ENCODE measurements at regions not wholly inside any gene's neighbourhood (a gene's known extent, or its start where the extent isn't known, plus 50 kb on each side); places are given as distances from the start of the nearest gene placed in this dataset.
"Not testable (repeated sequence)": the region's sequence is repeated elsewhere in the genome, so short reads cannot be mapped to it uniquely, and the experiment has no call there.

DNA sequence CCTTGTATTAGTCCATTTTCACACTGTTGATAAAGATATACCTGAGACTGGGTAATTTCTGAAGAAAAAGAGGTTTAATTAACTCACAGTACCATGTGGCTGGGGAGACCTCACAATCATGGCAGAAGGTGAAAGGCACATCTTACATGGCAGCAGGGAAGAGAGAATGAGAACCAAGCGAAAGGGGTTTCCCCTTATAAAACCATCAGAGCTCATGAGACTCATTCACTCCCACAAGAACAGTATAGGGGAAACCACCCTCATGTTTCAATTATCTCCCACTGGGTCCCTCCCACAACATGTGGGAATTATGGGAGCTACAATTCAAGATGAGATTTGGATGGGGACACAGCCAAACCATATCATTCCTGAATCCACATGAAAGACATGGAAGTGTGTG, 169.4 kb upstream of the SFSWAP start:
- DNase-seq (ENCODE audit: low spot score); intact Hi-C loops (cut with DNase I): not testable (repeated sequence)

DNA sequence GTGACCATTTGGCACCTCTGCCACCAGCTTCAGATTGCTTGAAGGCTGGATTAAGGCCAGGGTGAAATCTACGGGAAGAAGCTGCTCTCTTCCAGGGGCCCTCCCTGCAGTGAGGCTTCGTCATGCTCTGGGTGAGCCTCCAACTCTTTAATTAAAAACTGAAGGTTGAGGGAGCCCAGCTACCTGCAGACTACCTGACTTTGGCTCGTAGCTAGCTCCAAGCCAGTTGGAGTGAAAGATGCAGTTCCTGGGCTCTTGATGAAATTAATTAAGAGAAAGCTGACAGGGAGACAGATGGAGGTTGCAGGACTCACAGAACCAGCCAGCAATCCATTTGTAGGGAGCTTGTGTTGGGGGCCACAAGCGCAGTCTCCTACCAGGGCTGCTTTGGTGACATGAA, 168.5 kb upstream of the SFSWAP start:
- intact Hi-C loops (cut with DNase I) = no loop called here
- DNase-seq (ENCODE audit: low spot score) = no peak

GRCh38 chr12:131543040-131543439, 167.8 kb upstream of the SFSWAP start:
- DNase-seq (ENCODE audit: low spot score) = no peak
- intact Hi-C loops (cut with DNase I) = no loop called here

DNA sequence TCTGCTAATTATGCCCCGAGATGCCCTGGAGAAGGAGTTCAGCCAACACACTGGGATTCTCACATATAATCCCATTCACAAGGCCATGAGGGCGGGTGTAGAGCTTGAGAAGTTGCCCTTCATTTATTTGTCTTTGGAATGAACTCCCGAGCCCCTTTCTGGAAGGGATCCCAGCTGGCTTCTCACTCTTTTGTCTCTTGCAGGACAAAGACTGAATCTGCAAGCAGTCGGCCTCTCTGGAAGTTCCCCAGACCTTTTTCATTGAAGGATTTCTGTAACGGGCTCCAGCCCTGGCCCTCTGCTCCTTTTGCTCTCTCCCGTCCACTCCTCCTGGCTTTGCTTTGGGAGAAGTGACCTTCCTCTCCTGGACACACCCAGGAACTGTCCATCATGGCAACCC, 163.3 kb upstream of the SFSWAP start:
- no peak for DNase-seq (ENCODE audit: low spot score)
- intact Hi-C loops (cut with DNase I) = no loop called here

GRCh38 chr12:131550121-131550520, 160.8 kb upstream of the SFSWAP start:
- DNase-seq (ENCODE audit: low spot score) = no peak
- intact Hi-C loops (cut with DNase I) = no loop called here

- no peak for DNase-seq (ENCODE audit: low spot score)
- intact Hi-C loops (cut with DNase I) = no loop called here
Observed at GRCh38 chr12:131551675-131552491, 159.0 kb upstream of the SFSWAP start.

GRCh38 chr12:131552492-131552863, 158.4 kb upstream of the SFSWAP start:
- no peak for DNase-seq (ENCODE audit: low spot score)
- intact Hi-C loops (cut with DNase I) = no loop called here

DNA sequence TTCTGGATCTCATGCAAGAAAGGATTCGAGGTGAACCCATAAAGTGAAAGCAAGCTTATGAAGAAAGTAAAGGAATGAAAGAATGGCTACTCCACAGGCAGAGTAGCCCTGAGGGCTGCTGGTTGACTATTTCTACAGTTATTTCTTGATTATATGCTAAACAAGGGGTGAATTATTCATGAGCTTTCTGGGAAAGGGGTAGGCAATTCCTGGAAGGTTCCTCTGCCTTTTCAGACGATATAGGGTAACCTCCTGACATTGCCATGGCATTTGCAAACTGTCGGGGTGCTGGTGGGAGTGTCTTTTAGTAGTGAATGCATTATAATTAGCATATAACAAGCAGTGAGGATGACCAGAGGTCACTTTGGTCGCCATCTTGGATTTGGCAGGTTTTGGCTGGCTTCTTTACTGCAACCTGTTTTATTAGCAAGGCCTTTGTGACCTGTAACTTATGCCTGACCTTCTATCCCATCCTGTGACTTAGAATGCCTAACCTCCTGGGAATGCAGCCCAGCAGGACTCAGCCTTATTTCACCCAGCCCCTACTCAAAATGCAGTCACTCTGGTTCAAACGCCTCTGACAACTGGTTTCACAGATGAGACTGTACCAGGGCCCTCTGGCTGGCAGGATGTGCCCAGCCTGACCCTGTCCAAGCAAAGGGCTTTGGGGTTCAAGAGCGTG, 157.7 kb upstream of the SFSWAP start:
- intact Hi-C loops (cut with DNase I) = no loop called here
- DNase-seq (ENCODE audit: low spot score) = no peak

GRCh38 chr12:131555197-131555846, 155.6 kb upstream of the SFSWAP start:
- intact Hi-C loops (cut with DNase I) = no loop called here
- DNase-seq (ENCODE audit: low spot score) = no peak

- no peak for DNase-seq (ENCODE audit: low spot score)
- intact Hi-C loops (cut with DNase I) = no loop called here
Observed at GRCh38 chr12:131555866-131556265, 155.0 kb upstream of the SFSWAP start.

- intact Hi-C loops (cut with DNase I) = no loop called here
- DNase-seq (ENCODE audit: low spot score) = no peak
Observed at GRCh38 chr12:131557078-131557709, 153.7 kb upstream of the SFSWAP start.

GRCh38 chr12:131559517-131560516, 151.1 kb upstream of the SFSWAP start:
- intact Hi-C loops (cut with DNase I) = no loop called here
- no peak for DNase-seq (ENCODE audit: low spot score)

- intact Hi-C loops (cut with DNase I) = no loop called here
- DNase-seq (ENCODE audit: low spot score) = no peak
Observed at GRCh38 chr12:131561051-131561450, 149.8 kb upstream of the SFSWAP start.

DNA sequence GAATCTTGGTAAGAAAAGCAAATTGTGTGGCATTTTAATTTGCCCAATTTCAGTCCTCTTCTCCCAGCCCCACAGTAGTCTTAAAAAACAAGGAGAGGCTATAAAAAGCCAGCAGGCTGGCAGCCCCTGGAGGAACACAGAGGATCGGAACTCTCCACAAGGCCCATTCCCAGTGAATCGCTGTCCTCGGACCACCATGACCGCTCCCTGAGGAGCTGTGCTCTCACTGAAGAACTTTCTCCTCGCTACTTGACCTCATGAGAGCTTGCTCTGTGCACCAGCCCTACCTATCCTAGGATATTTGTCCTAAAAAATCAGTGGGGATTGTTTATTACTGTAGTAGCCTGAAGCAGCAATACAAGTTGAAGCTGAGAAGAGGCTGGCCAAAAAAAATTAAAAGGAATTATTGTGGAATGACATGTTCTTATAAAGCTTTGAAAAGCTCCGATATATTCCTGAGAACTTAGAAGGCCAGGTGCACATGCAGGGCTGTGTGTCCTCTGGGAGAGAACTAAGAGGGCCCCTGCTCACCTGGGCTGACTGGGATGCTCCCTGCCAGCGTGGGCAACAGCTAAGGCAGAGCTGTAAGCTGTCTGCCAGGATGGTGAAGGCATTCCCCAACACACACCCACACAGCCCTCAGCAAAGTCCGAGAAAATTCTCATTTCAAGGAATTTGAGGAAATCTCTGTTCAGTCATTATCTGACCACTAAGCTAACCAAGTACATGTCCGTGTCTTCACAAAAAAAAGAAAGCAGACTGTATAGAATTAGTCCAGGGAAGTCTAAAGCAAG, 148.8 kb upstream of the SFSWAP start:
- intact Hi-C loops (cut with DNase I) = no loop called here
- no peak for DNase-seq (ENCODE audit: low spot score)

- DNase-seq (ENCODE audit: low spot score); intact Hi-C loops (cut with DNase I): not testable (repeated sequence)
Observed at GRCh38 chr12:131564138-131564727, 146.7 kb upstream of the SFSWAP start.

DNA sequence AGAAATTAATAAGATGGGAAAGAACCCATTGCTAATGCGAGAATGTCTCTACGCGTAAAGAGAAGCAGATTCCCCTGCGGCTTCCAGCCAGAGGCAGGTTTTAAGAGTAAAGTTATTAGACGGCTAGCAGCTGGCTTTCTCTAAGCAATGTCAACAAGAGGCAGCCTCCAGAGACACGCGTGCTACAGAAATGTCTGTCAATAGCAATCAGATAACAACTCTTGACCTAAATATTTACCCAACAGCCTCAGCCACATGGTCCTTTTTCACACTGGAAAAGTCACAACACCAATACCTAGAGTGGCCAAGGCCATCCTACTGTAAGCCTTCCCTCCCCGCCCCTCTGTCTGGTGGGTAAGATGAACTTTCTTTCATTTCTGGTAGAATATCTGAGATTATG, 146.0 kb upstream of the SFSWAP start:
- no peak for DNase-seq (ENCODE audit: low spot score)
- intact Hi-C loops (cut with DNase I) = no loop called here

DNA sequence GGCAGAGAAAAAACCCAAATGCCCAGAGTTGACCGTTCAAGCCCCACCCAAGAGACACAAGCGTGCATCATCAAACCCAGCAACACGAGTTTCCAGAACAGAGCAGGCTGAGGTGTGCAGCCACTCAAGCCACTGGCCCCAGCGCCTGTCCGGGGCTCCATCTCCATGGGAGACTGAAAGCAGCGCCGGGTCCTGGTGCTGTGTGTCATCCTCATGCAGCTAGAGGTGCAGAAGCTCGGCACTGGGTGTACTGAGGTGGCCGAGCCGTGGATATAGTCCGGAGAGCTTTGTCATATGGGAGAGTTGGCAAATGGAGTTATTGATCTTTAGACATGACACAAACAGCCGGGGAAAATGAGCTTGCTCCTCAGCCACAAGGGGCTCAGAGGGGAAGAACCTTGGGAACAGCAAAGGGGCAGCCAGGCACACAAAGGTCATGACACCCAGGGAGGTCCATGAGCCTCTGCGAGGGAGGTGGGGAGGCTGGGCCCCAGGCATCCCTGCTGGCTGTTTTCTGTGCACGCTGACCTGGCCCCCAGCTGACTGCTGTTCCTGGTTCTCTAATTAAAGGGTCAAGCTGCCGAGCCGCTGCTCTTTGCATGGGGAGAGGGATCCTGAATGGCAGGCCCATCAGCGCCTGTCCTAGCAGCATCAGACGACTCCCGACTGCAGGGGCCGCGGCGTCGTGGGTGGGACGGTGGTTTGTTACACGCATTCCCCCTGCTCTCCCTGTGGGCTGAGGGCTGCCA, 145.4 kb upstream of the SFSWAP start:
- intact Hi-C loops (cut with DNase I) = no loop called here
- peak; percentile 65 for DNase-seq (ENCODE audit: low spot score)

Data from posterior vena cava (tissue), 2 donors.